ENCODE measurements at regions not wholly inside any gene's neighbourhood (a gene's known extent, or its start where the extent isn't known, plus 50 kb on each side); places are given as distances from the start of the nearest gene placed in this dataset.

DNA sequence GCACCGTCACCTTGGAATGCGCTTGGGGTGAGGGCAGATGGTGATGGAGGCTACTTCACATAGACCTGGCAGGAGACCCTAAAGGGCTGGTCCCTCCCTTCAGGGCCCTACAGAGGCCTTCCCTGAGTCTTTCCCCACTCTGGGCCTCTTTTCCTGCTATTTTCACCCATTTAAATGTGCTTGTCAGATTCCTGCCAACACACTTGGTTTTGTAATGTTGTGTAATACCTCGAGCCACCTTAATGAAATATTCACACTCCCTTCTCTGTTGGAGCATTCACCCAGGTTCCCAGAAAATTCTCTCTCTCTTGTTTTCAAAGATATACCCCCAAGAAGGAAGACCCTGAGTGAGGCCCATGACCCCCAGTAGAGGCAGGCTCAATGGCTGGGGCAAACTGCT is 456.6 kb upstream of the DYNLRB2 start:
- ATAC-seq, result no peak
- POLR2A ChIA-PET, result no interaction called here
- H3K4me3 Mint-ChIP-seq, result no peak overlapping the region
- CTCF ChIA-PET, result interaction anchor here (1.0 to 1.3 kb wide), 2 partner anchors 9 to 382 kb away, joined by 3 read pairs; no protein-coding TSS in a partner anchor
- no peaks in the 10 kb centered on the region for H3K36me3 Mint-ChIP-seq (ENCODE audit: low read depth)
- H3K4me1 Mint-ChIP-seq (ENCODE audit: low read depth), result no peaks in the 10 kb centered on the region
- no peaks in the 10 kb centered on the region for H3K27me3 Mint-ChIP-seq
- no peak overlapping the region for H3K27ac Mint-ChIP-seq
- no peak for DNase-seq
- intact Hi-C loops (cut with micrococcal nuclease), result no loop called here
- no peaks in the 10 kb centered on the region for H3K9me3 Mint-ChIP-seq
- TF ChIP-seq, protein P1, sequence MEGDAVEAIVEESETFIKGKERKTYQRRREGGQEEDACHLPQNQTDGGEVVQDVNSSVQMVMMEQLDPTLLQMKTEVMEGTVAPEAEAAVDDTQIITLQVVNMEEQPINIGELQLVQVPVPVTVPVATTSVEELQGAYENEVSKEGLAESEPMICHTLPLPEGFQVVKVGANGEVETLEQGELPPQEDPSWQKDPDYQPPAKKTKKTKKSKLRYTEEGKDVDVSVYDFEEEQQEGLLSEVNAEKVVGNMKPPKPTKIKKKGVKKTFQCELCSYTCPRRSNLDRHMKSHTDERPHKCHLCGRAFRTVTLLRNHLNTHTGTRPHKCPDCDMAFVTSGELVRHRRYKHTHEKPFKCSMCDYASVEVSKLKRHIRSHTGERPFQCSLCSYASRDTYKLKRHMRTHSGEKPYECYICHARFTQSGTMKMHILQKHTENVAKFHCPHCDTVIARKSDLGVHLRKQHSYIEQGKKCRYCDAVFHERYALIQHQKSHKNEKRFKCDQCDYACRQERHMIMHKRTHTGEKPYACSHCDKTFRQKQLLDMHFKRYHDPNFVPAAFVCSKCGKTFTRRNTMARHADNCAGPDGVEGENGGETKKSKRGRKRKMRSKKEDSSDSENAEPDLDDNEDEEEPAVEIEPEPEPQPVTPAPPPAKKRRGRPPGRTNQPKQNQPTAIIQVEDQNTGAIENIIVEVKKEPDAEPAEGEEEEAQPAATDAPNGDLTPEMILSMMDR (IDR thresholded peaks at IDR 0.05), result no peak

DNA sequence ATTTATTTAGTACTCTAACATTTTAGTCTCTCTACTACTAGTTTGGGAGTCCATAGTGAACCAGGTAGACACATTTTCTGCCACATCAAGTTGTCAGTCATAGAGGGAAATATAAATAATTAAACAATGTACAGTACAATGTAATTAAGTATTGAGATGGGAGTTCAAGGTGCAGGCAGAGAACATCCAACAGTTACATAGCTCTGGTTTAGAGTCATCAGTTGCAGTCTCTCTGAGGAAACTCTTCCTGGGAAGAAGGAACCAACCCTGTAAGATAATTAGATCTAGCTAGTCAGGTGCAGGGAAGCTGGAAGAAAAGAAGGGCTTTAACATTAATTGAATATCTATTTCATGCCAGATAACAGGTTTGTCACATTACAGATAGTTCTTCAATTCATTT is 457.9 kb upstream of the DYNLRB2 start:
- H3K4me3 Mint-ChIP-seq, result no peak overlapping the region
- no peaks in the 10 kb centered on the region for H3K36me3 Mint-ChIP-seq (ENCODE audit: low read depth)
- TF ChIP-seq, protein P1 (IDR thresholded peaks at IDR 0.05), result no peak
- CTCF ChIA-PET, result no interaction called here
- DNase-seq (no peak), ATAC-seq (no peak)
- H3K27me3 Mint-ChIP-seq, result no peaks in the 10 kb centered on the region
- H3K9me3 Mint-ChIP-seq, result no peaks in the 10 kb centered on the region
- POLR2A ChIA-PET, result no interaction called here
- intact Hi-C loops (cut with micrococcal nuclease), result no loop called here
- H3K4me1 Mint-ChIP-seq (ENCODE audit: low read depth), result no peaks in the 10 kb centered on the region
- no peak overlapping the region for H3K27ac Mint-ChIP-seq

DNA sequence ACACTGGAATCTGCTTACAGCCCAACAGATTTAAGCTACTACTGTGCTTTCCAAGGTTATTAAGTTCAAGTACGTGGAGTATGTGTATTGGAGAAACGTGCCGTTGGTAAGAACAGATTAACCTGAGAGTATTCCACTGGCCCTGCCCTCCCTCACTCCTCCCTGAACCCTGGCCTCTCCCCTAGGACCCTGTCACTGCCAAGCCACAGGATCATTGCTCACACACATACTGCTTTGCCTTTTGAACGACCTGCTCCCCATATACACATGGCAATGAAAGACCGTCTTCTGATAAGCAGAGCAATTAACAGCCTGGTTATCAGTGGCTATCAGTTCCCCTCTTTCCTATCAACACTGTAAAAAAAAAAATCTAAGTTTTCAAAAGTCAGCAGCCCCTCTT is 458.9 kb upstream of the DYNLRB2 start:
- CTCF ChIA-PET, result no interaction called here
- Mint-ChIP-seq H3K27me3 (no peaks in the 10 kb centered on the region), H3K9me3 (no peaks in the 10 kb centered on the region), H3K36me3 (ENCODE audit: low read depth) (no peaks in the 10 kb centered on the region), H3K4me3 (no peak overlapping the region), H3K4me1 (ENCODE audit: low read depth) (no peaks in the 10 kb centered on the region), H3K27ac (no peak overlapping the region)
- TF ChIP-seq, protein P1 (IDR thresholded peaks at IDR 0.05), result no peak
- DNase-seq (no peak), ATAC-seq (no peak)
- intact Hi-C loops (cut with micrococcal nuclease), result no loop called here
- POLR2A ChIA-PET, result no interaction called here

DNA sequence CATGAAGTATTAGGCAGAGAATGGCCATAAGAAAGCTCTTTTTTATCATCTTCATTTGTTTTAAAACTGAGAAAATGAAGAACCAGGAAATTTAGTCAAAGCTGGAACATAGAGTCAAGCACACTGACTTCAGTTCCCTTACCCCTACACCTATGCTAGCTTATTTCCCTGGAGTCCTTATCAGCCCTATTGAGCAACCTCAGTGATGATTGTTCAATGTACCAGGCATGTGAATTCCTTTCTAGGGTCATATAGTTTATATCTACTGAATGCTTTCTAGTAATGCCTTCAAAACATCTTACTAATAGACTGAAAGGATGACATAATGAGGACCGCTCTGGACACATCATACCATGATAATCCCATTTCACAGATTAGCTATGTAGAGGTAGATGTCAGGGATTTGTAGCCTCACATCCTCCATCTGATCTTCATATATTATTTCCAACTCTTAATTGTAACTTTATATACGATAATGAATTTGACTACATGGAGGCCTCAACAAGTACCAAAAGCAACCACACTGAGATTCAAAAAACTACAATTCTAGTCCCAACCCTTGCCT is 460.4 kb upstream of the DYNLRB2 start:
- no peaks in the 10 kb centered on the region for H3K27me3 Mint-ChIP-seq
- no peaks in the 10 kb centered on the region for H3K36me3 Mint-ChIP-seq (ENCODE audit: low read depth)
- ChIA-PET POLR2A (no interaction called here), CTCF (no interaction called here)
- no peaks in the 10 kb centered on the region for H3K9me3 Mint-ChIP-seq
- no peak overlapping the region for H3K27ac Mint-ChIP-seq
- no peak overlapping the region for H3K4me3 Mint-ChIP-seq
- TF ChIP-seq, protein P1 (IDR thresholded peaks at IDR 0.05), result no peak
- ATAC-seq, result no peak
- no peak for DNase-seq
- H3K4me1 Mint-ChIP-seq (ENCODE audit: low read depth), result no peaks in the 10 kb centered on the region
- intact Hi-C loops (cut with micrococcal nuclease), result no loop called here

DNA sequence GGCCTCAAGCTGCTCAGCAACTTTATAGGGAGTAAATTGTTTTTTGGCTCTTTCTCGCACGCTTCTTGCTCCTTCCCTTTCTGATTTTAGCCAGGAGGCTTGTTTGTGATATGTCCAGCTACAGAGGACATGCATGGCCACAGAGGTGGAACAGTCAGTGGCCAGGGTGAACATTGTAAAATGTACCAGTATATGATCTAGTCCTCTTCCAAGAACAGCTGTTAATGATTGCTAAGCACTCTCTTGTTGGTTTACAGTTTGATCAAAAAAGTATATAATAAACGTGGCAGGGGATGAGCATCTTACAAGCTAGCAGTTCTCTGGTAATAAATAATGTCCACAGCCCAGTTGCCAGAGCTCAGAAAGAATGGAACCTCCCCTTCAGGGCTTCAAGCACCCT is 461.7 kb upstream of the DYNLRB2 start:
- CTCF ChIA-PET, result no interaction called here
- TF ChIP-seq, protein P1 (IDR thresholded peaks at IDR 0.05), result no peak
- no peak overlapping the region for H3K4me3 Mint-ChIP-seq
- no peaks in the 10 kb centered on the region for H3K36me3 Mint-ChIP-seq (ENCODE audit: low read depth)
- ATAC-seq (no peak), DNase-seq (no peak)
- no peaks in the 10 kb centered on the region for H3K27me3 Mint-ChIP-seq
- POLR2A ChIA-PET, result no interaction called here
- H3K4me1 Mint-ChIP-seq (ENCODE audit: low read depth), result no peaks in the 10 kb centered on the region
- intact Hi-C loops (cut with micrococcal nuclease), result no loop called here
- H3K27ac Mint-ChIP-seq, result no peak overlapping the region
- H3K9me3 Mint-ChIP-seq, result no peaks in the 10 kb centered on the region
